Psoas muscle (tissue), 7 donors: ENCODE measurements at regions not wholly inside any gene's neighbourhood (a gene's known extent, or its start where the extent isn't known, plus 50 kb on each side); places are given as distances from the start of the nearest gene placed in this dataset.

ENCODE experiments used
- ATAC-seq, 4 donors: fragments of 200-7000 bp; cut with Tn5 transposase; one replicate each; pipeline ENCODE4 v1.9.1; 2020; ENCODE audit warnings: moderate library complexity in 3 of 4, mild to moderate bottlenecking in 2 of 4
- DNase-seq, 2 donors: peaks; one replicate each; pipeline ENCODE4 v3.0.0-alpha.2; 2020
- H3K27ac ChIP-seq: fragments of 200-600 bp; one replicate; pipeline ENCODE4 v1.8.0; 2022
- H3K27me3 ChIP-seq, 3 donors: fragments of 200-600 bp in 1 of 3; one replicate each; pipeline versions ENCODE4 v1.6.1 to v1.8.0; 2013 to 2022; ENCODE audit warnings: low read length in 2 of 3, mild to moderate bottlenecking in 2 of 3, moderate library complexity in 1 of 3; ENCODE audit not compliant: insufficient read depth in 3 of 3
- H3K36me3 ChIP-seq, 2 donors: fragments of 200-600 bp in 1 of 2; one replicate each; pipeline versions ENCODE4 v1.6.1 to v1.8.0; 2013 to 2022; ENCODE audit warnings: low read depth in 1 of 2, mild to moderate bottlenecking in 1 of 2, moderate library complexity in 1 of 2; ENCODE audit not compliant: insufficient read depth in 1 of 2
- H3K4me1 ChIP-seq: fragments of 200-600 bp; one replicate; pipeline ENCODE4 v1.8.0; 2022
- H3K4me3 ChIP-seq: fragments of 200-600 bp; one replicate; pipeline ENCODE4 v1.8.0; 2022; ENCODE audit warnings: mild to moderate bottlenecking
- H3K9me3 ChIP-seq: fragments of 200-600 bp; one replicate; pipeline ENCODE4 v1.8.0; 2022
- WGBS, 3 donors: extraction: QIAGEN DNeasy Blood & Tissue Kit; methylation state at CpG; one replicate each; pipeline versions ENCODE4 v1.1.6 to v1.1.7; 2013; 5-methylcytosine and 5-hydroxymethylcytosine counted together
- intact Hi-C, 2 donors: fragments of 100-400 bp; cut with DNase I; formaldehyde crosslinking; loops; one replicate each; pipeline versions ENCODE4 v1.11.0 to v1.14.2; 2022
- TF ChIP-seq, protein P1 (sequence below): fragments of 200-600 bp; IDR thresholded peaks from one replicate; pipeline ENCODE4 v1.8.0; 2022; ENCODE audit warnings: antibody characterized with exemption
- donor health status: healthy with polysubstance abuse.
- donor health status: DM: no; HTN: no; CAD: no; lungs with moderate emphysema.
- donor health status: Bipolar disorder and iron deficiency.
- donor health status: healthy.
- donor health status: DM: yes; HTN: yes; CAD: no.
- donor health status: DM: no; HTN: no; CAD: no.
- donor health status: DM: yes; HTN: yes; CAD: no.

DNA sequence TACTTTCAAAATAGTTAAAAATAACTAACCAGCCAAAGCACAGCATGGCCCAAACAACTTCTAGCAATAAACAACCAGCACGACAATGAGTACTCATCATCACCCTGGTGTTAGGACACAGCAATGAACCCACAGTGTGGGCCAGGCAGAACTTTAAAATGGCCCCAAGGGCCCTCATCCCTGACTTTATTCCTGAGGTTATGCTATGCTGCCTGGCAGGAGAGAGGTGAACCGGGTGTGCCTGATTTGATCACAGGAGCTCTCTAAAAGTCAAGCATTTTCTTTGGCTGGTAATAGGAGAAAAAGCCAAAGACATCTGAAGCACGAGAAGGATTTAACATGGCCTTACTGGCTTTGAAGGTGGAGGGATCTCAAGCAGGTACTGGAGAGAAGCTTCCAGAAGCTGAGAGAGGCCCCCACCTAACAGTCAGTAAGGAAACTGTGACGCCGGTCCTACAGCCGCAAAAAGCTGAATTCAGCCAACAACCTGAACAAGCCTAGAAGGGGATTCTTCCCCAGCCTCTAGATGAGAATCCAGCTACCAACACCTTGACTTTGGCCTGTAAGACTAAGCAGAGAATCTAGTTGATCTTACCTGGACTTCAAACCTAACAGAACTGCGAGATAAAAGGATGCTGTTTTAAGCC, 115.4 kb downstream of the DDX1 start:
- ATAC-seq, result no peak

DNA sequence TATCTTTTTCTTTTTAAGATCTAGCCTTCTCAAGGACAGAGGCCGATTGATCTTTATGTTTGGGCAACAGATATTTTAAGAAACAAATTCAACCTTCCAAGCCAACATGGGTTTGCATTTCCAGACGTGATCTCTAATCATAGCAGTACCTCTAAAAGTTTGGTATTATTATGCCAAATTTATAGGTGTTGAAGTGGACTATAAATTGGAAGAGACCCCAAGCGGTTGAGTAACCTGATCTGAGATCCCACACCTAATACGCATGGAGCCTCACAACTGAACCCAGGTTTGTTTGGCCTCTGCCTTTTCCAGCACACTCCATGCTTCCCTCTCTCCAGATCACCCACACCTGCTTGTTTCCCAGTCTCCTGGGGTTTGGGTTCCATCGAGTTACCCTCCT, 116.5 kb downstream of the DDX1 start:
- intact Hi-C loops, result no loop called here
- Histone ChIP-seq H3K4me3 (no peak overlapping the region), H3K4me1 (no peaks in the 10 kb centered on the region), H3K27me3 (no peaks in the 10 kb centered on the region), H3K36me3 (no peaks in the 10 kb centered on the region), H3K27ac (no peak overlapping the region), H3K9me3 (no peaks in the 10 kb centered on the region)
- WGBS, 3 donors, result 85 to 89% (median 88%) methylated on average over 5 of the region's 5 CpGs
- ATAC-seq (no peak), DNase-seq (no peak)
- TF ChIP-seq, protein P1, sequence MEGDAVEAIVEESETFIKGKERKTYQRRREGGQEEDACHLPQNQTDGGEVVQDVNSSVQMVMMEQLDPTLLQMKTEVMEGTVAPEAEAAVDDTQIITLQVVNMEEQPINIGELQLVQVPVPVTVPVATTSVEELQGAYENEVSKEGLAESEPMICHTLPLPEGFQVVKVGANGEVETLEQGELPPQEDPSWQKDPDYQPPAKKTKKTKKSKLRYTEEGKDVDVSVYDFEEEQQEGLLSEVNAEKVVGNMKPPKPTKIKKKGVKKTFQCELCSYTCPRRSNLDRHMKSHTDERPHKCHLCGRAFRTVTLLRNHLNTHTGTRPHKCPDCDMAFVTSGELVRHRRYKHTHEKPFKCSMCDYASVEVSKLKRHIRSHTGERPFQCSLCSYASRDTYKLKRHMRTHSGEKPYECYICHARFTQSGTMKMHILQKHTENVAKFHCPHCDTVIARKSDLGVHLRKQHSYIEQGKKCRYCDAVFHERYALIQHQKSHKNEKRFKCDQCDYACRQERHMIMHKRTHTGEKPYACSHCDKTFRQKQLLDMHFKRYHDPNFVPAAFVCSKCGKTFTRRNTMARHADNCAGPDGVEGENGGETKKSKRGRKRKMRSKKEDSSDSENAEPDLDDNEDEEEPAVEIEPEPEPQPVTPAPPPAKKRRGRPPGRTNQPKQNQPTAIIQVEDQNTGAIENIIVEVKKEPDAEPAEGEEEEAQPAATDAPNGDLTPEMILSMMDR, result no peak

More for the DNA sequence above, 115.4 kb downstream of the DDX1 start:
- H3K4me3 ChIP-seq, result no peak overlapping the region
- no peak overlapping the region for H3K27ac ChIP-seq
- no peaks in the 10 kb centered on the region for H3K9me3 ChIP-seq
- H3K36me3 ChIP-seq, result no peaks in the 10 kb centered on the region
- 93 to 98% (median 96%) methylated on average over 7 of the region's 7 CpGs for WGBS, 3 donors
- no peaks in the 10 kb centered on the region for H3K4me1 ChIP-seq
- TF ChIP-seq, protein P1, result no peak
- intact Hi-C loops, result no loop called here
- H3K27me3 ChIP-seq, result no peaks in the 10 kb centered on the region
- DNase-seq, result no peak

DNA sequence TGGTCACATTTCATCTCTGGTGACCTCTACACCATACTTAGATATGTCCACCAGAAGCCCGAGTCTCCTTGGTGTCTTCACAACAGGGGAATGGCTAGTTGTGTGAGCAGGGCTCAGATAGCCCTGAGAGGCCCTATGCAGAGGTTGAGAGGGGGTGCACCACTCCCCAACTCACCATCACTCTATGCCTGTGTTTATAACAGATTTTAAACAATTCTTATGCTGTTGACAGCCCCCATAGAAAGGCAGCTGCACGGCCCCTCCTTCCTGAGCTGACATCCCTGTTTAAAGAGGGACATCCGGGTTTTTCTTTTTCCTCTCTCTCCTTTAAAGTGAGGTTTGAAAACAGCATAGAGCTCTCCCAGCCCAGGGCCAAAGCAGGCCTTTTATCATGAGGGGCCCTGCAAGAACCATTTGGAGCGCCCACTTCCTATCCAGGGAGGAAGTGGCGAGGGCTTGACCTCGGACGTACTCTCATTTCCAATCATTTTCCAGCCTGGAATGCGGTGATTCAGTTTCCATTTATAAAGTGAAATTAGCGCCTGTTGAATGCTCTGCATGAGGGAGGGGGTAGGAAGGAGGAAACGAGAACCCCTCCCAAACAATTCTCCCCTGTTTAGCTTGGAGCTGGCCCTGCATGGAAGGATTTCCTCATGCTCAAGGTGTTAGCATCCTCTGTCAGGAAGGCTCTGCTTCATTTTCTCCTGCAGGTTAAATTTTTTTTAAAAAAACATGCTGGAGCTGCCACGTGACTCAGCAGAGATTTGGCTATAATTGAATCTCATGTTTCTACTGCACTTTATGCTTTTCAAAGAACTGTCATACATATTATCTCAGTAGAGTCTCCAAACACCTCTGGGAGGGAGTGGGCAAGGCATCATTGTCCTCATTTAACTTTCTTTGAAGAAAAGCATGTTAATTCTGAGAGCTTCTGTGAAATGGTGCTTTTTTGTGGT, 117.5 kb downstream of the DDX1 start:
- Histone ChIP-seq H3K9me3 (no peaks in the 10 kb centered on the region), H3K27ac (no peak overlapping the region), H3K36me3 (no peaks in the 10 kb centered on the region), H3K4me3 (no peak overlapping the region), H3K4me1 (no peaks in the 10 kb centered on the region), H3K27me3 (no peaks in the 10 kb centered on the region)
- TF ChIP-seq, protein P1, result no peak
- ATAC-seq (no peak), DNase-seq (no peak)
- intact Hi-C loops, result no loop called here
- WGBS, 3 donors, result 49 to 55% (median 52%) methylated on average over 11 of the region's 11 CpGs

DNA sequence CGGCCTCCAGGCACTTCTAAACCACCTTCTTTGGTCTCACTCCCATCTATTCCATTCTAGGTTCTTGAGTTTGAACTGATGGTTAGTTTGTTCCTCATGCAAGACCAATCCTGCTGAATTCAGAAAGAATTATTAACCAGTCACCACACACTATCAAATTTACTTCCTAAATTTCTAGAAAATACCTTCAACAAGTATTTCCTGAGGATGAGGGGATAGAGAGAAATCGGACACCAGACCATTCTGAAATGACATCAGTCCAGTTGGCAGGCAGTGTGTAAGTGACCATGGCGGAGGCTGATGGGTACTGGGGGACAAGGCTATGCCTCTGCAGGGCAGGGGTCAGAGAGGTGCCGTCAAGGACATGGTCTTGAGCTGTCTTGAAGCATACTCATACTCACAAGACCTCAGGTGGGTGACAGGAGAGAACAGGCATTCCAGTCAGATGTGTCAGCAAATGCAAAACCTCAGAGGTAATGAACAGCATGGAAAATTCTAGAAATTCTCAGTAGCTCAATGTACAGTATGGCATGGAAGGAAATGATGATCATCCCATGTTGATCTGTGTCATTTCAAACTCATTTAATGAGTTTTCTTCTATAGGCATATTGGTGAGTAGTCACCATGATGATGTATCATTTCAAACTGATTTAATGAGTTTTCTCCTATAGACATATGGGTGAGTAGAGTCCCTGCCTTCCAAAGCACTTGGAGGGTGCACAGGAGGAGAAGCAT, 119.6 kb downstream of the DDX1 start:
- no peaks in the 10 kb centered on the region for H3K4me1 ChIP-seq
- H3K4me3 ChIP-seq, result no peak overlapping the region
- no peaks in the 10 kb centered on the region for H3K36me3 ChIP-seq
- 83 to 89% (median 87%) methylated on average over 4 of the region's 4 CpGs for WGBS, 3 donors
- TF ChIP-seq, protein P1, result no peak
- intact Hi-C loops, result no loop called here
- H3K9me3 ChIP-seq, result no peaks in the 10 kb centered on the region
- DNase-seq (no peak), ATAC-seq (no peak)
- no peaks in the 10 kb centered on the region for H3K27me3 ChIP-seq
- H3K27ac ChIP-seq, result no peak overlapping the region
